ENCODE measurements at regions not wholly inside any gene's neighbourhood (a gene's known extent, or its start where the extent isn't known, plus 50 kb on each side); places are given as distances from the start of the nearest gene placed in this dataset.
"Not testable (repeated sequence)": the region's sequence is repeated elsewhere in the genome, so short reads cannot be mapped to it uniquely, and the experiment has no call there.

DNA sequence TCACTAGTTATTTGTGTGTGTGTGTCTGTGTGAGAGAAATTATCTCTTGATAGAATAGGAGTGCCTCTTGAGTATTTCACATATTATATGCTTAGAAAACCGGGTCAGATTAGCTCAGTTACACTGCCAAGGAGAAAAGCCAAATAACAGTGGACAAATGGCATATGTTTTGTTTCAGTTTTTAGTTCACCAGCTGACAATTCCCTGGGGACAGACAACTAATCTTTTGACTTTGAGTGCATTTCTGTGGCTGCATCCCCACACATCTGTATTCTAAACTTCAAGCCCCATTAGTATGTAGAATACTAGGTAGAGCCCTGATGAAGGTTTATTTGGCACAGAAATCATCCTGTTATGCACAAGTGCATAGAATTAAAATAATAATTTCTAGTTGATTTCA, 227.7 kb upstream of the CNTN3 start:
- intact Hi-C loops (cut with DNase I): no loop called here
- DNase-seq: no peak

GRCh38 chr3:74839566-74839965, 225.1 kb upstream of the CNTN3 start:
- no peak for DNase-seq
- intact Hi-C loops (cut with DNase I): no loop called here

- intact Hi-C loops (cut with DNase I): no loop called here
- DNase-seq: no peak
These were observed 218.5 kb upstream of the CNTN3 start for GRCh38 chr3:74832925-74833324.

GRCh38 chr3:74830845-74831244, 216.4 kb upstream of the CNTN3 start:
- intact Hi-C loops (cut with DNase I); DNase-seq: not testable (repeated sequence)

GRCh38 chr3:74825404-74825803, 210.9 kb upstream of the CNTN3 start:
- intact Hi-C loops (cut with DNase I); DNase-seq: not testable (repeated sequence)

DNA sequence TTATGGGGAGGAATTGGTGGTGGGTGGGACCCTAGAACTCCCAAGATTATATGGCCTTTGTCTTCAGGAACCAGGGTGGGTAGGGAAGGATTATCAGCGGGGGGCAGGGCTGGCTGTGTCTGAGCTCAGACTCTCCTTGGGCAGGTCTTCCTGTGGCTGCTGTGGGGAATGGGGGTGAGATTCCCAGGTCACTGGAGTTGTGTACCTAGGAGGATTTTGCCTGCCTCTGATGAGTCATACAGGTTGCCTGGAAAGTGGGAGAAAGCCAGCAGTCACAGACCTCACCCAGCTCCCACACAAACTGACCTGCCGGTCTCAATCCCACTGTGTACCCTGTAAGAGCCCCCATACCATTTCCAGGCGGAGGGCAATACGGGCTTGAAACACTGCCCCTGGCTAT, 209.9 kb upstream of the CNTN3 start:
- intact Hi-C loops (cut with DNase I): no loop called here
- DNase-seq: no peak

DNA sequence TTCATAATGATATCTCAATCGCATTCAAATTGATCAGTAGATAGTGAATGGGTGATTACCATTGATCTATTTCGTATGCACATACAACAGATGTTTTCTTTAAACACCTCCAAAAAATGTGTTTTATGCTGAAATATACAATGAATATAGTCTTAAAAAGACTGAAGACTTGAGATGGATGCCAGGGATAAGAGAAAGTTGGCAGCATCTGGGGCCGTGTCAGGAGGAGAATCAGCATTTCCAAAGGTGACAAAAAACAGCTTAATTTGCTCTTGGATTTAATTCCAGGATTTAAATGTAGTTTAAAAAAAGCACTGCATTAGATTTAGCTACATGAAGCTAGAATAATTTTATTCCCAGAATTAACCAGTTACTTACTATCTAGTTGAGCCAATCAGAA, 199.7 kb upstream of the CNTN3 start:
- DNase-seq: no peak
- intact Hi-C loops (cut with DNase I): no loop called here

GRCh38 chr3:74812756-74813155, 198.3 kb upstream of the CNTN3 start:
- intact Hi-C loops (cut with DNase I): no loop called here
- DNase-seq: no peak

GRCh38 chr3:74808506-74809275, 194.2 kb upstream of the CNTN3 start:
- no peak for DNase-seq
- intact Hi-C loops (cut with DNase I): no loop called here

DNA sequence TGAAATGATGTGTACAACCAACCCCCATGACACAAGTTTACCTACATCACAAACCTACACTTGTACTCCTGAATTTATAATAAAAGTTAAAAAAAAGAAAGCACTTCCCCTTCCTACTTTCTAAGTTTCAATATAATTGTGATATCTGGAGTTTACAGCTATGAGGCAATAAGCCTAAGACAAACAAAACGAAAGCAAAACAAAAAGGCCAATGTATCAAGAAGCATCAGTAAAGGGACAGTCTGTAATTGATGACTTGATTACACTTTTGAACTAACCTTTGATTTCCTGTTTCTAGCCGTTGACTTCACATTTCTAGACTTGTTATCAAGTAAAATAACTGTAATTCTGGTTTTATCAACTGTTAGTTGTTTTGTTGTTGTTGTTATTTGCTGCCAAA, 187.5 kb upstream of the CNTN3 start:
- no peak for DNase-seq
- intact Hi-C loops (cut with DNase I): no loop called here

DNA sequence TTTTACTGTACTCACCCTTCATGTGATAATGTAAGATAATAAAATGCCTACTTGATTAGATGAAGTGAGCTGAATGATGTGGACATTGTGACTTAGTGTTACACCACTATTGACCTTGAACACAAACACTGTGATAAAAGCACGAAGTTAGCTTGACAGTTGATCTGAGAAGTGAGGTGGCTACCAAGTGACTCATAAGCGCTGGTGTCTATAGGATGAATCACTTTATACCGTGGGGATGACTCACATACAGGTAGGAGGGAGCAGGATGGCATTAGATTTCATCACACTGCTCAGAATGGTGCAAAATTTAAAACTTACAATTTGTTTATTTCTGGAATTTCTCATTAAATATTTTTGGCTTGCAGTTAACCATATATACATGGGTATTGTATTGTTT, 174.7 kb upstream of the CNTN3 start:
- DNase-seq: peak in 22 of 42 donors; percentile 1 to 70 (median 24)
- intact Hi-C loops (cut with DNase I): no loop called here

DNA sequence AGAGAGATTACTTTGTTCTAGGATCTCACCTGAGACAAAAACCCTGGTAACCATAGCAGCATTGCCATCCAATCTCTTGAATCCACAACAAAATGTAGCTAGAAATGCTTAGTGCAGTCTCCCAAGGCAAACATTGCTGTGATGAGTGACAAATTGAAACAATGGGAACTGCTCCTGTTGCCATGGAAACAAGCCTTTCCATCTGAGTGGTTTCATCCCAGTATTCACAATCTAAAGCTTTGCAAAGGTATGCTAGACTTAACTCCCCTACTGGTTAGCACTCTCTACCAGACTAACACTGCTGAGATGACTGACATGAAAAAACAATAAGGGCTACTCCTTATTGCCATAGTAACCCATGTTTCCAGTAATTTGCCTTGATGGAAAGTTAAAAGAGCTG, 172.6 kb upstream of the CNTN3 start:
- intact Hi-C loops (cut with DNase I): no loop called here
- peak in 27 of 42 donors; percentile 3 to 78 (median 38) for DNase-seq

DNA sequence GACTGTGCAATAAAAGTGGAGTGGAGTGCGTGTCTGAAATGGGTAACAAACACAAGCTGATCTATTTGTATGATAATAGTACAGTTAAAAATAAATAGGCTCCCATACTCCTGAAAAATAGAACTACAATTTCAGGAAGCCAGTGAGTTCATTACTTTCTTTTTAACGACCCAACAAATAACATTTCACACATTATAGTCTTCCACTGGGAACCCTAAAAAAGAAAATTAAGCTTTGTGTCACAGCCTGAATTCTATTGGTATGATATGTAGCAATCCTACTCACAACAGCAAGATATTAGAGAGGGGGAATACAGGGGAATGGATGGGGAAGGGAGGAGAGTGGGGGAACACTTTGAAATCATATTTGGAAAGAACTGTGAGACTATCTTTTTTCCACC, 156.9 kb upstream of the CNTN3 start:
- DNase-seq: no peak
- intact Hi-C loops (cut with DNase I): no loop called here

GRCh38 chr3:74768010-74768409, 153.6 kb upstream of the CNTN3 start:
- DNase-seq: no peak
- intact Hi-C loops (cut with DNase I): no loop called here

- DNase-seq: no peak
- intact Hi-C loops (cut with DNase I): no loop called here
These were observed 151.9 kb upstream of the CNTN3 start for GRCh38 chr3:74766405-74766804.

DNA sequence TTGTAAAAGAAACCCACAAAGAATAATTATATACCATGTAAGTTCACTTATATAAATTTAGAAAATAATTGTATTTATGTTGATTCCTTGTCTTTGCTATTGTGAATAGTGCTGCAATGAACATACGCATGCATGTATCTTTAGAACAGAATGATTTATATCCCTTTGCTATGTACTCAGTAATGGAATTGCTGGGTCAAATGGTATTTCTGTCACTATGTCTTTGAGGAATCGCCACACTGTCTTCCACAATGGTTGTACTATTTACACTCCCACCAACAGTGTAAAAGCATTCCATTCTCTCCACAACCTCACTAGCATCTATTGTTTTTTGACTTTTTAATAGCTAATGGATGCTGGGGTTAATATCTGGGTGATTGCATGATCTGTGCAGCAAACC, 149.4 kb upstream of the CNTN3 start:
- no peak for DNase-seq
- intact Hi-C loops (cut with DNase I): no loop called here

GRCh38 chr3:74756674-74757073, 142.2 kb upstream of the CNTN3 start:
- DNase-seq: peak in 20 of 42 donors; percentile 4 to 65 (median 20)
- intact Hi-C loops (cut with DNase I): no loop called here

GRCh38 chr3:74752290-74752689, 137.8 kb upstream of the CNTN3 start:
- DNase-seq: no peak
- intact Hi-C loops (cut with DNase I): no loop called here

DNA sequence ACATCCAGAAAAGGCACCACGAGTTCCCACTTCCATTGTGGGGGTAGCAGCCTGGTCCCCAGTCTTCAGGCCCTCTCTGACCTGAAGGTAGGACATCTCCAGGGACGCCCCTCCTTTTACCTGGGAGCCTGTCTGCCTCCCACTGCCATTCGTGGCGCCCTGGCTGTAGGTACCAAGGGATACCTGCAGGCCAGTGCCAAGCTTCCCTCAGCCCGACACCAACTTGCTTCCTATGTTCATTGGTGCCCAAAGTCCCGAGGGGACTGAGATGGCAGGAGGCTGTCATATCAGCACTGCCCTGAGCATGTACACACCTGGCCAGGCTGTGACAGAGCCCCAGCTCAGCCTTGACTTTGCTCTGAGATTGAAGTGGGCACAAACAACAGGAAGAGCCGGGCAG, 137.3 kb upstream of the CNTN3 start:
- no peak for DNase-seq
- intact Hi-C loops (cut with DNase I): no loop called here

- intact Hi-C loops (cut with DNase I): no loop called here
- no peak for DNase-seq
These were observed 136.4 kb upstream of the CNTN3 start for GRCh38 chr3:74750901-74751300.

GRCh38 chr3:74739242-74739641, 124.8 kb upstream of the CNTN3 start:
- intact Hi-C loops (cut with DNase I): no loop called here
- no peak for DNase-seq

GRCh38 chr3:74722211-74722610, 107.8 kb upstream of the CNTN3 start:
- no peak for DNase-seq
- intact Hi-C loops (cut with DNase I): no loop called here

Measured in head of caudate nucleus (tissue), 42 donors.